NCI-H1105 treated with DMSO at 0.1 percent for 48 hours (cell line): ENCODE measurements at regions not wholly inside any gene's neighbourhood (a gene's known extent, or its start where the extent isn't known, plus 50 kb on each side); places are given as distances from the start of the nearest gene placed in this dataset.

Experiments used
- DNase-seq: peaks from one replicate; lab custom pipeline; 2025; lab: John Stamatoyannopoulos, UW

GRCh38 chr10:29857843-29858701 is 201.3 kb downstream of the JCAD start:
- no peak for DNase-seq

DNA sequence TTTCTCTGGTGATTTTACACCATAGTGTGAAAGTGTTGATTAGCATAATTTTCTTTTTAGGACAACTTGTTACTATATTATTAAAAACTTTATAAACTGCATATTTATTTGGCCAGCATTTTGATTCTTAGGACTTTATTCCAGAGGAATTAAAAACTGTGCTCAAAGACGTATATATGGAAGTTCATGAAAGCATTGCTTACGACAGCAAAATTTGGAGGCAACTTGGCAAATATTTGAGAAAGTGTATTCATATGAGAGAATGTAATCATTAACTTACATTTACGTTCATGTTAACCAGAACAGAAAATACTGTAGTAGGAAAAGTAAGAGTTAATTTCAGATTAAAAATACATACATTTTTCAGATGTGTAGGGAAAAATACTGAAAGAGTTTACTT is 203.1 kb downstream of the JCAD start:
- DNase-seq = no peak

DNA sequence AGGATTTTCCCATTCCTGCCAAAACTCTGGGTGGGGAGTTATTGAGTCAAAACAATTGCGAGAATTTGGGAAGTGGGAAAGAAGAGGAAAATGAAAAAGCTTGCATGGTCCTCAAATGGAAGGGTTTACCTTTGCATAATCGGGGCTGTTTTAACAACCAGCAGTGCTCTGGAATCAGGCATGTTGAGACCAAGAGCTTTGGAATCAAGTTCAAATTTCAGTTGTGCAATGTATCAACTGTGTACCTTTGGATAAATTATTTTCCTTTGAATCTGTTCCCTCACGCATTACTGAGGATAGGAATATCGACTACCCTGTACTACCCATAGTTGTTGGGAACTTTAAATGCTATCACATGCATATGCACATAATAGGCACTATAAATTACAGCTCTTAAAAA is 205.5 kb downstream of the JCAD start:
- DNase-seq = no peak

GRCh38 chr10:29851241-29851640 is 208.1 kb downstream of the JCAD start:
- DNase-seq = no peak

- no peak for DNase-seq
Measured at GRCh38 chr10:29850371-29850770, 209.0 kb downstream of the JCAD start.

GRCh38 chr10:29849886-29850285 is 209.5 kb downstream of the JCAD start:
- no peak for DNase-seq

DNA sequence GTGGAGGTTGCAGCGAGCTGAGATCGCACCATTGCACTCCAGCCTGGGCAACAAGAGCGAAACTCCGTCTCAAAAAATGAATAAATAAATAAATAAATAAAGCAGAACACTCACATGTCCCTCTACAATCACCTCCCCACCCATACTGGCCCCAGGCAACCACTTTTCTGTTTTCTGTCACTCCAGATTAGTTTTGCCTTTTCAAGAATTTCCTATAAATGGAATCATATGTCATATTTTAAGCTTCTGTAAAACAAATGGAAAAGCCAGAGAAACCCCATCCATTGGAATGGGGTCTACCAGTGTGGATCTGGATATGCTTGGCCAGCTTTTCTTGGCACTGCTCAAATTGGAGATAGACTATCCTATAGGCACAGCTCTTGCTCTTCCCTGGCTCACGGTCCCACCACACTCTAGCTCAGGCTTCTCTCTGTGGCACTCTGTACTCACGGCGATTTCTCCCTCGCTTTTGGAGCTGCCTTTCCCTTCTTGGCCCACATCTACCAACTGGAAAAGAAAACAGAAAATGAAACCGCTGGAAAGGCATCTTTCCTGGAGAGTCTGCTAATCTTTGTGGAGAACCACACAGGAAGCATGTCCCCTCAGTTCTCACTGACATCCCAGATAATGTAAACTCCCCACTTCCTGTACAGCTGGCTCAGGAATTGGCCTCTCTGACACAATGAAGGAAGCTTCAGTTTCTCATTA is 210.1 kb downstream of the JCAD start:
- no peak for DNase-seq

DNA sequence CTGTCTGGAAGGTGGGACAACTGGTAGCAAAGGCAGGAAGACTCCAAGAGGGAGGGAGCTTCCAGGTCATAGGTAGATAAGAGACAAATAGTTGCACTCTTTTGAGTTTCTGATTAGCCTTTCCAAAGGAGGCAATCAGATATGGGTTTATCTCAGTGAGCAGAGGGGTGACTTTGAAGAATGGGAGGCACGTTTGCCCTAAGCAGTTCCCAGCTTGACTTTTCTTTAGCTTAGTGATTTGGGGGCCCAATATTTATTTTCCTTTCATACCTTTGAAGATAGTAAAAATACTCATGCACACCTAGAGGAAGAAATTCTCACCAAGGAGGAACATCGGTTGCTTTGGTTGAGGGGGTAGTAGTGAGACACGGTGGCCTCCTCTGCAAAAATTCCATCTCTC is 212.1 kb upstream of the SVIL start:
- DNase-seq = no peak

DNA sequence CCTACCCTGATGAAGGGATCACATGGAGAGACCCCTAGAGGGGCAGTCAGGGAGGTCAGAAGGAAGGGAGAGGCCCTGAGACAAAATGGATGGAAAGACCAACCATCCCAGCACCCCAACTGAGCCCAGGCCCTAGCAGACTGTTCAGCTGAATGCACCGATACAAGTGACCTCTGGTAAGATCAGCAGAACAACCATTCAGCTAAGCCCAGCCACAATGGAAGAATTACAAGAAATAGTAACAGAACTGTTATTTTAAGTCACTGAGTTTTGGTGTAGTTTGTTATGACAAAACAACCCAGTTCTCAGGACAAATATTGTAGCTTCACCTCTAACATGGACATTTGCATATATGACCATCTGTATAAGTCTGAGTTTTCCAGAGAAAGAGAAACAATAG is 210.4 kb upstream of the SVIL start:
- DNase-seq = no peak

- no peak for DNase-seq
Measured at GRCh38 chr10:29843143-29843542, 208.4 kb upstream of the SVIL start.

GRCh38 chr10:29841724-29842649 is 207.2 kb upstream of the SVIL start:
- DNase-seq = peak; percentile 74

- DNase-seq = peak; percentile 36
Measured at GRCh38 chr10:29840516-29841276, 205.9 kb upstream of the SVIL start.

GRCh38 chr10:29839826-29840515 is 205.2 kb upstream of the SVIL start:
- DNase-seq = peak; percentile 68

GRCh38 chr10:29838539-29838938 is 203.8 kb upstream of the SVIL start:
- no peak for DNase-seq

GRCh38 chr10:29837586-29837985 is 202.8 kb upstream of the SVIL start:
- DNase-seq = no peak

DNA sequence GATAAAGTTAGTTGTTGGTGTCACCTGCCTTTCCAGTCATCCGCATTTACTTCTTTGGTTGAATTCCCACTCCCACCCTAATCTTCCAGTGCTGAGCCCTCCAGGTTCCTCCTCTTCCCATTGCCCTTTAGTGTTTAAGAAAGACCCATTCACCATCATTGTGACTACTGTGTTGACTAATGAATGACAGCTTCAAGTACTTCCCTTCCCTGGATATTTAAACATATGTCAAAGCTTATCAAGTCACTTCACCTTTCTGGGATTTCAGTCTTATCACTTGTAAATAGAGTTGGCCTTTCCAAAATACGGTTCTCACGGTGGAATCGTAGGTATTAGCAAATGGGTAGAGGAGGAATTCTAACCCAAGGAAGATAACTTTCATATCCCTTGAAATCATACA is 201.6 kb upstream of the SVIL start:
- no peak for DNase-seq

DNA sequence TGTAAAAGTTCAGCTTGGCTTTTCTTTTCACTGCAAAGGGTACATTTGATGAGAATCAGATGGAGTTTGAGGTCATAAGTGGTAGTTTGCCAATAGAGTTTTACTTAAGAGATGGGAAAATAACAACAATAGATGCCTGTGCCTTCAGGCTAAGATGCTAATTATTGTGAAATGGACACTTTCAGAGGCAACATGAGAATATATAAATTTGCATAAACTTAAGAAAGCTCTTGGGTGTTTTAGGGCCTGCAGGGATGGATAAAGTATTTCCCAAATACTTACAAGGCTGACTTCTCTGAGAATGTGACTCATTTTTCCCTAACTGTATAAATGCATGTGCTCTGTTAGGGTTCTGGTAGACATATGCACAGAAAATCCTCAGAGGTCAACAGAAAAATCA is 200.3 kb upstream of the SVIL start:
- no peak for DNase-seq

DNA sequence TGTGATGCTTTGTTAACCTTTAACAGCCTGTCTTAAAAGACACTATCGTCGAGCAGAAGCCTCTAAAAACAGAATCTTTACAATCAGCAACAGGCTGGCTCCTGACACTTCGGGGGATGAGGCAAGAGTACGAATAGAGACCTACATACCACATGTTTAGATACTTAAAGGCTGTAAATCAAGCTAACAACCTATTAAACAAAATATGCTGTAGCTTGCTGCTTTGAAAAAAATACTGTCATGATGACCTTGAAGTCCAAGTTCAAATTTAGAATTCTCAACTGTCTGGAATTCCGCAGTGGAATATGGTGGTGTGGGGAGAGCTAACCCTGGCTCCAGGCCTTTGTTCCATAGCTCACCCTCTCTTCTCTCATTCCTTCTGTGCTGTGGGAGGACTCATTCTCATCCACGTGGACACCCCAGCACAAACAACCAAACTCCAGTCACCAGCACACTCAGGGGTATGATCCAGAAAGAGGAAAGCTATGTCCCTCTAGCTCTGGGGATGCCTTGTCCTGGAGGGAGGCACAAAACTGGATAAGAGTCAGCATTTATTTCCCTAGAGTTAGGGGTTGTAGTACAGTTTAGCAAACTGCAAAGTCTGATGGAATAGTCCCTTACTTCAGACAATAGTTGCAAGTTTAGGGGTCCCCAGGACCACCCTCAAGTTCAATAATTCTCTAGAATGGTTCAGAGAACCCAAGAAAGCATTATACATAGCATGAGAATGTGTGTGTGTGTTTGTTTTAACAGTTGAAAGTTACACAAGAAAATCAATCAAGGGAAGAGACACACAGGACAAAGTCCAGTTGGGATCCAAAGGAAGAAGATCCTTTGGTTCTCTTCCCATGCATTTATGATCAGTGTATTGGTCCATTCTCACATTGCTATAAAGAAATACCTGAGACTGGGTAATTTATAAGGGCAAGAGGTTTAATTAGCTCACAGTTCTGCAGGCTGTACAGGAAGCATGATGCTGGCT is 196.1 kb upstream of the SVIL start:
- no peak for DNase-seq

DNA sequence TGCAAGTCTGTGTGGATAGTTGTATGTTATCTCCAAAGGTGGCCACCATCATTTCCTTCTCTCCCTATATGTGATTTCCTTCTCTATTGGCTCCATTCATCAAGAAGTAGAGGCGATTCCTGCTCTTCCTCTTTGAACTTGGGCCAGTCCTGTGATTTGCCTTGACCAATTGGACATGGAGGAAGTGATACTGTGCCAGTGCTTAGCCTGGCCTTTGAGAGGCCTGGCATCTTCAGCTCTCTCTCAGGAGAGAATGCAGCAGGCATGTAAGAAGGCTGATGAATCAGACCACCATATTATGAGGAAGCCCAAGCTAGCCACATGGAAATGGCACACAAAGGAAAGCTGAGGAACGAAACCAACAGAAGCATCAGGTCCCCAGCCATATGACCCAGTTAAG is 195.0 kb upstream of the SVIL start:
- DNase-seq = no peak

DNA sequence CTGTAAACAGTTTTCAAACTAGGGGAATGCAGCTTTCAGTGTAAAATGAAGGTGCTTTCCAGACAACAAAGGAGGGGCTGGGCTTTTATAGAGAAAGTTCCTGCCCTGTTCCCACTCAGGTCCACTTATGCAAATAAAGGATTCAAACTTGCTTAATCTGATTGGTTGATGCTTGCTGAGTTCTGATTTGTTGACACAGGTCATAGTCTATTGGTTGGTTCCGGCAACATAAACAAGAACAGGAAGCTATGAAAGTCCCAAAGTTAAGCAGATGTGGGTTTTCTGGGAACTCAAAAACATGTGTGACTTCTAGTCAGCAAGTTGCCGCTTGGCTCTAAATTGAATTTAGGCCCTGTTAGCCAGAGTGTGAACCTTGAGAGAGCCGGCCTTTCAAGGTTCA is 194.2 kb upstream of the SVIL start:
- DNase-seq = no peak
